T-helper 1 cell treated with Interleukin-12 subunit alpha and Interleukin-12 subunit beta and Interleukin-4 antibody, amounts not matched to agents 30 ng/mL and 1 ng/mL, for 36 hours (primary cell): ENCODE measurements at regions not wholly inside any gene's neighbourhood (a gene's known extent, or its start where the extent isn't known, plus 50 kb on each side); places are given as distances from the start of the nearest gene placed in this dataset.
"Not testable (repeated sequence)": the region's sequence is repeated elsewhere in the genome, so short reads cannot be mapped to it uniquely, and the experiment has no call there.

Experiments used
- intact Hi-C: fragments of 100-400 bp; cut with micrococcal nuclease; formaldehyde crosslinking; loops from one replicate; pipeline ENCODE4 v1.15.1; 2024

GRCh38 chr10:64174666-64175255 is 653.6 kb downstream of the REEP3 start:
- intact Hi-C loops, result no loop called here

- intact Hi-C loops, result no loop called here
These were observed 654.2 kb downstream of the REEP3 start for GRCh38 chr10:64175271-64175962.

GRCh38 chr10:64182671-64183070 is 661.5 kb downstream of the REEP3 start:
- intact Hi-C loops, result no loop called here

GRCh38 chr10:64191286-64191685 is 670.1 kb downstream of the REEP3 start:
- intact Hi-C loops, result no loop called here

- intact Hi-C loops, result no loop called here
These were observed 675.6 kb downstream of the REEP3 start for GRCh38 chr10:64196638-64197315.

GRCh38 chr10:64201936-64202335 is 680.7 kb downstream of the REEP3 start:
- intact Hi-C loops, result no loop called here

- intact Hi-C loops, result not testable (repeated sequence)
These were observed 683.3 kb downstream of the REEP3 start for GRCh38 chr10:64204504-64204903.

GRCh38 chr10:64206409-64206808 is 685.2 kb downstream of the REEP3 start:
- intact Hi-C loops, result no loop called here

GRCh38 chr10:64209561-64209960 is 688.4 kb downstream of the REEP3 start:
- intact Hi-C loops, result no loop called here

- intact Hi-C loops, result no loop called here
These were observed 689.0 kb downstream of the REEP3 start for GRCh38 chr10:64210211-64210610.

- intact Hi-C loops, result no loop called here
These were observed 690.3 kb downstream of the REEP3 start for GRCh38 chr10:64211466-64211865.

- intact Hi-C loops, result no loop called here
These were observed 693.9 kb downstream of the REEP3 start for GRCh38 chr10:64215088-64215487.

- intact Hi-C loops, result no loop called here
These were observed 698.2 kb downstream of the REEP3 start for GRCh38 chr10:64219271-64220025.

GRCh38 chr10:64234489-64234888 is 713.3 kb downstream of the REEP3 start:
- intact Hi-C loops, result loop anchor here (10.0 kb wide), 1 partner anchor 190 kb away; no protein-coding TSS in a partner anchor

- intact Hi-C loops, result no loop called here
These were observed 736.5 kb downstream of the REEP3 start for GRCh38 chr10:64257704-64258103.

GRCh38 chr10:64261092-64261491 is 739.9 kb downstream of the REEP3 start:
- intact Hi-C loops, result no loop called here

GRCh38 chr10:64261676-64262075 is 740.5 kb downstream of the REEP3 start:
- intact Hi-C loops, result no loop called here

GRCh38 chr10:64265961-64266360 is 744.8 kb downstream of the REEP3 start:
- intact Hi-C loops, result no loop called here

GRCh38 chr10:64271508-64271907 is 750.3 kb downstream of the REEP3 start:
- intact Hi-C loops, result no loop called here

GRCh38 chr10:64271983-64272382 is 750.8 kb downstream of the REEP3 start:
- intact Hi-C loops, result no loop called here

- intact Hi-C loops, result no loop called here
These were observed 753.8 kb downstream of the REEP3 start for GRCh38 chr10:64275001-64275400.

GRCh38 chr10:64275774-64276173 is 754.6 kb downstream of the REEP3 start:
- intact Hi-C loops, result no loop called here
